HepG2 (cell line): ENCODE measurements at regions not wholly inside any gene's neighbourhood (a gene's known extent, or its start where the extent isn't known, plus 50 kb on each side); places are given as distances from the start of the nearest gene placed in this dataset.

Experiments
- ATAC-seq: fragments of 200-7000 bp; cut with Tn5 transposase; 3 replicates; pipeline ENCODE4 v1.9.1; 2020; ENCODE audit warnings: mild to moderate bottlenecking, moderate library complexity
- BruUV-seq: library from RNA; stranded (reverse); fragments of 400-500 nt; replicated peaks from 2 replicates; lab custom pipeline; 2021; lab: Mats Ljungman, UMichigan
- CTCF ChIA-PET: fragments of 300-600 bp; formaldehyde crosslinking; extraction: SDS; loops from one replicate; lab custom pipeline; 2021; ENCODE audit warnings: low total read pairs, inconsistent platforms, low intra/inter-chr PET ratio; lab: Yijun Ruan, JAX
- POLR2A ChIA-PET: fragments of 350-600 bp; sonication (Branson Sonifier 250); formaldehyde crosslinking; loops from one replicate; lab custom pipeline; 2020; ENCODE audit warnings: antibody characterized with exemption, inconsistent platforms; lab: Yijun Ruan, JAX
- DNase-seq: peaks from one replicate; pipeline ENCODE4 v3.0.0-alpha.2; 2015; ENCODE audit warnings: low spot score
- FAIRE-seq: peaks from 3 replicates; lab custom pipeline; 2011; peaks lifted over from hg19 to GRCh38; lab: Jason Lieb, UNC
- H2AFZ ChIP-seq: one replicate; pipeline ENCODE4 v1.6.1; 2011; ENCODE audit warnings: low read length, inconsistent platforms
- H3K27ac ChIP-seq: fragments of 300-600 bp; 3 replicates; pipeline ENCODE4 v1.8.0; 2011; ENCODE audit warnings: mixed run types, mild to moderate bottlenecking, mixed read lengths, low read length, inconsistent platforms; ENCODE audit not compliant: insufficient read depth; ENCODE audit errors: extremely low read length
- H3K27me3 ChIP-seq, 2 experiments: fragments of 200-600 bp in 1 of 2; 2 replicates in 1 of 2; 3 replicates in 1 of 2; pipeline versions ENCODE4 v1.6.0 to v1.8.0; 2011; ENCODE audit warnings: low read length in 2 of 2, mild to moderate bottlenecking in 2 of 2, moderate library complexity in 2 of 2, inconsistent platforms in 1 of 2; ENCODE audit not compliant: insufficient read depth in 2 of 2, control insufficient read depth in 1 of 2
- H3K36me3 ChIP-seq, 2 experiments: fragments of 200-600 bp in 1 of 2; replicated peaks in 1 of 2; 2 replicates in 1 of 2; 3 replicates in 1 of 2; pipeline versions ENCODE4 v1.5.1 to v1.8.0; 2011; ENCODE audit warnings: low read length in 2 of 2, inconsistent platforms in 1 of 2; ENCODE audit not compliant: insufficient read depth in 2 of 2, control insufficient read depth in 1 of 2
- H3K4me1 ChIP-seq: 2 replicates; pipeline ENCODE4 v1.5.1; 2012; ENCODE audit warnings: low read length, inconsistent platforms; ENCODE audit not compliant: insufficient read depth
- H3K4me2 ChIP-seq: 2 replicates; pipeline ENCODE4 v1.6.0; 2011; ENCODE audit warnings: low read depth, low read length, inconsistent platforms
- H3K4me3 ChIP-seq, 3 experiments: fragments of 200-600 bp in 1 of 3; sonication (generic), shearing (Covaris generic) in 1 of 3; replicated peaks in 1 of 3; 2 replicates each; pipeline ENCODE4 v1.5.1; 2011 to 2016; ENCODE audit warnings: low read length in 3 of 3, inconsistent platforms in 2 of 3, low read depth in 2 of 3, mild to moderate bottlenecking in 2 of 3, control low read depth in 1 of 3, mixed read lengths in 1 of 3; ENCODE audit not compliant: insufficient read depth in 1 of 3
- H3K79me2 ChIP-seq: one replicate; pipeline ENCODE4 v1.6.1; 2011; ENCODE audit warnings: low read length, inconsistent platforms; ENCODE audit not compliant: insufficient read depth
- H3K9ac ChIP-seq: 2 replicates; pipeline ENCODE4 v1.6.0; 2011; ENCODE audit warnings: mild to moderate bottlenecking, low read depth, low read length, inconsistent platforms; ENCODE audit not compliant: insufficient read depth
- H3K9me3 ChIP-seq: 2 replicates; pipeline ENCODE4 v1.5.1; 2012; ENCODE audit warnings: mild to moderate bottlenecking, low read length
- H4K20me1 ChIP-seq: 2 replicates; pipeline ENCODE4 v1.6.0; 2011; ENCODE audit warnings: inconsistent platforms, mild to moderate bottlenecking, low read length, moderate library complexity; ENCODE audit not compliant: insufficient read depth
- ATF3 ChIP-seq: sonication (generic); formaldehyde crosslinking; IDR thresholded peaks from 2 replicates; pipeline ENCODE4 v1.4.0; 2020; ENCODE audit warnings: missing genetic modification reagents
- ATF7-NPFF ChIP-seq: sonication (generic); formaldehyde crosslinking; IDR thresholded peaks from 2 replicates; pipeline ENCODE4 v1.8.1; 2023; ENCODE audit warnings: mild to moderate bottlenecking, low read depth, missing genetic modification reagents, moderate library complexity
- KAT8 ChIP-seq: IDR thresholded peaks from 2 replicates; pipeline ENCODE4 v1.6.1; 2016; ENCODE audit warnings: missing genetic modification reagents, missing compliant biosample characterization
- MLLT10 ChIP-seq: sonication (generic); formaldehyde crosslinking; IDR thresholded peaks from 2 replicates; pipeline ENCODE4 v1.4.0; 2020; ENCODE audit warnings: missing genetic modification reagents
- NCOR1 ChIP-seq: fragments of 200-600 bp; sonication (generic); IDR thresholded peaks from 2 replicates; pipeline ENCODE4 v1.7.0; 2017; ENCODE audit warnings: antibody characterized with exemption, low read length, borderline replicate concordance
- RNF2 ChIP-seq: fragments of 450-650 bp; conservative IDR thresholded peaks from 2 replicates; pipeline ENCODE4 v1.6.1; 2016; ENCODE audit warnings: low read depth
- SUZ12 ChIP-seq: fragments of 150-350 bp; IDR thresholded peaks from 2 replicates; pipeline ENCODE4 v1.6.1; 2014; ENCODE audit warnings: low read depth, low read length
- ZFP82 ChIP-seq: sonication (generic); formaldehyde crosslinking; IDR thresholded peaks from 2 replicates; pipeline ENCODE4 v1.5.1; 2020; ENCODE audit warnings: mild to moderate bottlenecking, missing genetic modification reagents, borderline replicate concordance
- ZNF317 ChIP-seq: sonication (generic); formaldehyde crosslinking; IDR thresholded peaks from 2 replicates; pipeline ENCODE4 v1.5.0; 2020; ENCODE audit warnings: mild to moderate bottlenecking, missing genetic modification reagents
- ZSCAN25 ChIP-seq: sonication (generic); formaldehyde crosslinking; IDR thresholded peaks from 2 replicates; pipeline ENCODE4 v1.8.0; 2022; ENCODE audit warnings: mild to moderate bottlenecking, missing genetic modification reagents
- WGBS: methylation state at CpG from one replicate; pipeline ENCODE4 v1.1.6; 2017; ENCODE audit warnings: low lambda C conversion rate; 5-methylcytosine and 5-hydroxymethylcytosine counted together
- in situ Hi-C: cut with HindIII; loops from 2 replicates; pipeline ENCODE4 v1.10.0; 2017; ENCODE audit warnings: low pct_unique_long_range_greater_than_20kb; ENCODE audit not compliant: extremely low pct_ligation_motif_present
- intact Hi-C: fragments of 100-400 bp; cut with micrococcal nuclease; formaldehyde crosslinking; loops from one replicate; pipeline ENCODE4 v1.10.0; 2022; ENCODE audit not compliant: unreplicated experiment
- TF ChIP-seq, protein P1 (sequence below): sonication (generic); formaldehyde crosslinking; IDR thresholded peaks from 2 replicates; pipeline ENCODE4 v1.4.0; 2020; ENCODE audit warnings: low read depth, mild to moderate bottlenecking, missing genetic modification reagents

GRCh38 chr10:124253006-124253405 is 159.6 kb upstream of the CHST15 start:
- Histone ChIP-seq H3K79me2 (no peaks in the 10 kb centered on the region), H3K27ac (no peak overlapping the region), H3K9ac (no peak overlapping the region), H3K27me3 (peaks cover 2 to 27% of the 10 kb centered on the region in 2 experiments; a peak in 3 of 5 replicates), H3K36me3 (no peaks in the 10 kb centered on the region), H3K4me2 (no peak overlapping the region), H4K20me1 (no peaks in the 10 kb centered on the region), H3K4me3 (no peak overlapping the region), H2AFZ (no peak overlapping the region), H3K9me3 (no peaks in the 10 kb centered on the region), H3K4me1 (peaks cover 7% of the 10 kb centered on the region; the same call in 1 of the 2 replicates)
- DNase-seq (no peak), ATAC-seq (no peak), FAIRE-seq (no peak)
- in situ Hi-C loops = loop anchor here (25.0 kb wide), 1 partner anchor 266 kb away; no protein-coding TSS in a partner anchor
- ChIA-PET POLR2A (no interaction called here), CTCF (no interaction called here)
- intact Hi-C loops = loop anchor here (10.0 kb wide), 1 partner anchor 258 kb away; no protein-coding TSS in a partner anchor
- BruUV-seq = no TSS peak
- TF ChIP-seq ZSCAN25 (CRISPR knock-in tag) = no peak
- TF ChIP-seq, protein P1, sequence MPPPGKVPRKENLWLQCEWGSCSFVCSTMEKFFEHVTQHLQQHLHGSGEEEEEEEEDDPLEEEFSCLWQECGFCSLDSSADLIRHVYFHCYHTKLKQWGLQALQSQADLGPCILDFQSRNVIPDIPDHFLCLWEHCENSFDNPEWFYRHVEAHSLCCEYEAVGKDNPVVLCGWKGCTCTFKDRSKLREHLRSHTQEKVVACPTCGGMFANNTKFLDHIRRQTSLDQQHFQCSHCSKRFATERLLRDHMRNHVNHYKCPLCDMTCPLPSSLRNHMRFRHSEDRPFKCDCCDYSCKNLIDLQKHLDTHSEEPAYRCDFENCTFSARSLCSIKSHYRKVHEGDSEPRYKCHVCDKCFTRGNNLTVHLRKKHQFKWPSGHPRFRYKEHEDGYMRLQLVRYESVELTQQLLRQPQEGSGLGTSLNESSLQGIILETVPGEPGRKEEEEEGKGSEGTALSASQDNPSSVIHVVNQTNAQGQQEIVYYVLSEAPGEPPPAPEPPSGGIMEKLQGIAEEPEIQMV (CRISPR knock-in tag) = no peak
- no peak for TF ChIP-seq ATF3 (CRISPR knock-in tag)
- TF ChIP-seq KAT8 (CRISPR knock-in tag) = no peak
- no peak for TF ChIP-seq ZFP82 (CRISPR knock-in tag)
- TF ChIP-seq MLLT10 (CRISPR knock-in tag) = no peak
- TF ChIP-seq ZNF317 (CRISPR knock-in tag) = no peak
- no peak for TF ChIP-seq SUZ12
- no peak for TF ChIP-seq NCOR1
- no peak for TF ChIP-seq ATF7-NPFF (CRISPR knock-in tag)
- TF ChIP-seq RNF2 = no peak
- WGBS = 0% methylated on average over 1 of the region's 1 CpG
